GM18511 (cell line): ENCODE measurements at regions not wholly inside any gene's neighbourhood (a gene's known extent, or its start where the extent isn't known, plus 50 kb on each side); places are given as distances from the start of the nearest gene placed in this dataset.

ENCODE experiments used
- ATAC-seq: cut with Tn5 transposase; IDR thresholded peaks from one replicate; pipeline ENCODE4 v1.9.1; 2021; ENCODE audit warnings: mild to moderate bottlenecking, moderate library complexity; ENCODE audit not compliant: unreplicated experiment

- ATAC-seq, result no peak
Measured at GRCh38 chr7:110095372-110096052, 995.4 kb upstream of the LRRN3 start.

DNA sequence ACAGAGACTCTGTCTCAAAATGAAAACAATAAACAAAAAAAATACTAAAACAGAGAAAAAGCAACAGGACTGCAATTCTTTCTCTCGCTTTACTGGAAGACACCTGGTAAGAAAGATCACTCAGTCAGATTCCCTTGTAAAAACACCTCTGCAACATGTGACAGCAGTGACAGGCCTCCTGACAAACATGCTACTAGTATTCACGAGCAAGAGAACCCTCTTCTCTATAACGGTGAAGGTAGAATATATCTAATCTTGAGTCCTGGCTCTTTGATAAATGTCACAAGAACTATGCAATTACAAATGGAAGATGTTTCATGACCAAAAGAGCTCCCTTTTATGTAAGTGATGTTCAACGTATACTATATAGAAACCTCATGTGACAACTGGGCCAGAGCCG, 986.7 kb upstream of the LRRN3 start:
- no peak for ATAC-seq

- ATAC-seq, result no peak
Measured at GRCh38 chr7:110105307-110105706, 985.6 kb upstream of the LRRN3 start.

GRCh38 chr7:110105840-110106239, 985.1 kb upstream of the LRRN3 start:
- ATAC-seq, result no peak

DNA sequence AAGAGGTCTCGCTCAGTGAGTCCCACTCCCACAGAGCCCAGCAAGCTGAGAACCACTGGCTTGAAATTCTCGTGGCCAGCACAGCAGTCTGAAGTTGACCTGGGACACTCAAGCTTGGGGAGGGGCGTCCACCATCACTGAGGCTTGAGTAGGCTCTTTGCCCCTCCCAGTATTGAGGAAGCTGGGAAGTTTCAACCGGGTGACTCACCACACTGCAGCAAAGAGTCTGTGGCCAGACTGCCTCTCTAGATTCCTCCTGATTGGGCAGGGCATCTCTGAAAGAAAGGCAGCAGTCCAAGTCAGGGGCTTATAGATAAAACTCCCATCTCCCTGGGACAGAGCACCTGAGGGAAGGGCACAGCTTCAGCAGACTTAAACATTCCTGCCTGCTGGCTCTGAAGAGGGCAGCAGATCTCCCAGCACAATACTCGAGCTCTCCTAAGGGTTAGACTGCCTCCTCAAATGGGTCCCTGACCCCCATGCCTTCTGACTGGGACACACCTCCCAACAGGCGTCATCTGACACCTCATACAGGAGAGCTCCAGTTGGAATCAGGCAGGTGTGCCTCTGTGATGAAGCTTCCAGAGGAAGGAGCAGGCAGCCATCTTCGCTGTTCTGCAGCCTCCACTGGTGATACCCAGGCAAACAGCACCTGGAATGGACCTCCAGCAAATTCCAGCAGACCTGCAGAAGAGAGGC, 970.9 kb upstream of the LRRN3 start:
- ATAC-seq, result no peak

DNA sequence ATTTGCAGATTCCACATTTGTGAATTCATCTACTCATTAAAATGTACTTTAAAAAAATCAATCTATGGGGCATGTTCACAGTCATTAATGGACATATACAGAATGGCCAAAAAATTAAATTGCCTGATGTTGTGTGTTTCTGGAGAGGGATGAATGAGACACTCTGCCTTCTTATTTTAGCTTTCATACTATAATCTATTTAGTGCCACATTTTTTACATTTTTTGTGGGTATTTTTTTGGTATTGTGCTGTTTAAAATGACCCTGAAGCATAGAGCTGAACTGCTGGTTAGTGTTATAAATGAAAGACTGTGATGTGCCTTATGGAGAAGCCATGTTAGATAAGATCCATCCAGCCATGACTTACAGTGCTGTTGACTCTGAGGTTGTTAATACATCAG, 961.8 kb upstream of the LRRN3 start:
- no peak for ATAC-seq

- no peak for ATAC-seq
Measured at GRCh38 chr7:110130669-110131068, 960.3 kb upstream of the LRRN3 start.

- no peak for ATAC-seq
Measured at GRCh38 chr7:110131344-110131743, 959.6 kb upstream of the LRRN3 start.

DNA sequence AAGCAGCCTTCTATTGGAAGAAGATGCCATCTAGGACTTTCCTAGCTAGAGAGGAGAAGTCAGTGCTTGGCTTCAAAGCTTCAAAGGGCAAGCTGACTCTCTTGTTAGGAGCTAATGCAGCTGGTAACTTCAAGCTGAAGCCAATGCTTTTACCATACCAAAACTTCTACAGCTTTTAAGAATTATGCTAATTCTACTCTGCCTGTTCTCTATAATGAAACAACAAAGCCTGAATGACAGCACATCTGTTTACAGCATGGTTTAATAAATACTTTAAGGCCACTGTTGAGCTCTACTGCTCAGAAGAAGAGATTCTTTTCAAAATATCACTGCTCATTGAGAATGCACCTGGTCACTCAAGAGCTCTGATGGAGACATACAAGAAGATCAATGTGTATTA, 951.9 kb upstream of the LRRN3 start:
- ATAC-seq, result no peak

- no peak for ATAC-seq
Measured at GRCh38 chr7:110142939-110143526, 947.9 kb upstream of the LRRN3 start.

DNA sequence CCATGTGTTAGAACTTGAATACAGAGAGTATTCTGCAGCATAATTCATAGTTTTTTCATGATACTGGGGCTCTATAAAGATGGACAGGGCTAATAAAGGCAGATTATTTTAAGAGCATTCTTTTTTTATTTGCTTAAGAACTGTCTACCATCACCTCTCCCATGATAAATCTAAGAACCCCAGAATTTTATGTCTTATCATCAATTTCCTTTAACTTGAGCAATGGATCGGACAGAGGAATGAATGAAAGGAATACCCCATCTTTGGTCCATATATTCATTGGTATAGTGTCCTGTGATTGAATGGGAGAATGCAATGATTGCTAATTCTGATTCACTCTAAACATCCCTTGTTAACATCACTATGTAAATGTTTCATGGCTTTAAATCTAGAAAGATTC, 946.3 kb upstream of the LRRN3 start:
- no peak for ATAC-seq

- no peak for ATAC-seq
Measured at GRCh38 chr7:110148054-110148453, 942.9 kb upstream of the LRRN3 start.

- no peak for ATAC-seq
Measured at GRCh38 chr7:110153222-110153621, 937.7 kb upstream of the LRRN3 start.

GRCh38 chr7:110156511-110156910, 934.4 kb upstream of the LRRN3 start:
- ATAC-seq, result no peak

GRCh38 chr7:110157631-110158362, 933.1 kb upstream of the LRRN3 start:
- no peak for ATAC-seq

DNA sequence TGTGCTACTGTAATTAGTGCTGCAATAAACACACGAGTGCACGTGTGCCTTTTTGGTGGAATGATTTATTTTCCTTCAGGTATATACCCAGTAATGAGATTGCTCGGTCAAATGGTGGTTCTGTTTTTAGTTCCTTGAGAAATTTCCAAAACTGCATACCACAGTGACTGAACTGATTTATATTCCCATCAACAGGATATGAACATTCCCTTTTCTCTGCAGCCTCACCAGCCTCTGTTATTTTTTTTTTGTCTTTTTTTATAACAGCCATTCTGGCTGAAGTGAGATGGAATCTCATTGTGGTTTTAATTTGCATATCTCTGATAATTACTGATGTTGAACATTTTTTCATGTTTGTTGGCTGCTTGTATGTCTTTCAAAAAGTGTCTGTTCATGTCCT, 922.9 kb upstream of the LRRN3 start:
- ATAC-seq, result no peak

- no peak for ATAC-seq
Measured at GRCh38 chr7:110170841-110171240, 920.1 kb upstream of the LRRN3 start.

DNA sequence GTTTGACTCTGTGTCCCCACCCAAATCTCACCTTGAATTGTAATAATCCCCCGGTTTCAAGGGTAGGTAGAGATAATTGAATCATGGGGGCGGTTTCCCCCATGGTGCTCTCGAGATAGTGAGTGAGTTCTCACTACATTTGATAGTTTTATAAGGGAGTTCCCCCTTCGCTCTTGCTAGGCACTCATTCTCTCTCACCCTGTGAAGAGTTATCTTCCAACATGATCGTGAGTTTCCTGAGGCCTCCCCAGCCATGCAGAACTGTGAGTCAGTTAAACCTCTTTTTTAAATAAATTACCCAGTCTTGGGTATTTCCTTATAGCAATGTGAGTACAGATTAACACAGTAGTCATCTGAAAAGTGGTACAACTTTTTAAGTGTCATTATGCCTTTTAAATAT, 913.5 kb upstream of the LRRN3 start:
- ATAC-seq, result no peak

DNA sequence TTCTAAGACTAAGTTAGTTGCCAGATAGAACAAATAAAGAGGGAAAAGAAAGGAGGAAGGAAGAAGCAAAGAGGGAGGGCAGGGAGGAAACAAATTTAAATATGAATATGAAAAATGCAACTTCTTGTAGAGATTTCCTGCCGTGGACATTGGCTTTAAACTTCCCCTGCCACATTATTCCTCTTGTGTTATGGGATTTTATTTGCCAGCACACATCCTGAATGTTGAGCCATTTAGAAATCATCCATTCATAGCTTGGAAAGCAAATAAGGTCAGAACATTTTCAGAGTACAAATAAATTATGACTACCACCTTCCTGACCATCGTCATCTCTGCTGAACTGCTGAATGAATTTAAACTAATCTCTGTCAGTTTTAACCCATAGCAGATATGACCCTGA, 911.9 kb upstream of the LRRN3 start:
- ATAC-seq, result no peak

DNA sequence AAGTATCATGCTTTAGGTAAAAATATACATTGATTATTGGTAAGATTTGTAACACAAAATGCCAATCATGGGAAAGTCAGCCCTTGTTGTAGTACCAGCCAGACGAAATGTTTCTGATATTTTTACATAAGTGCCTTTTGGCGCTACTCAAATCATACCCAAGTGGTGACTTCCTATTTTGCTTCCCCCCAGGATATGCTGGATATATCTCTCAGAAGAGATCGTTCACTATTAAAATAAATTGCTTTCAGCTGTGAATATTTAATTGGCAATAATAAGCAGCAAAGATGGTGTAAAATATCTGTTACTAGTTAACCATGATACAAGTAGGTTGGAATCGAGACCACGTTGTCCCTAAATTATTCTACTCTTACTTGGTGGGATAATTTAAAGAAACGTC, 909.2 kb upstream of the LRRN3 start:
- no peak for ATAC-seq

DNA sequence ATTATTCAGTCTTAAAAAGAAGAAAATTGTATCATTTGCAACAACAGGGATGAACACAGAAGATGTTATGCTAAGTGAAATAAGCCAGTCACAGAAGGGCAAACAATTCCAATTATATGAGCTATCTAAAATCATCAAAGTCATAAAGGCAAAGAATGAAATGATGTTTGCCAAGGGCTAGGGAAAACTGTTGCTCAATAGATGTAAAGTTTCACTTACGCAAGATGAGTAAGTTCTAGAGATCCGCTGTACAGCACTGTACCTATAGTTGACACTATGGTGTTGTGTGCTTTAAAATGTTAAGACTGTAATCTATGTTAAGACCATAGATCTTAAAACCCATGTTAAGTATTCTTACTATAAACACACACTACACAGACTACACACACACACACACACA, 904.6 kb upstream of the LRRN3 start:
- no peak for ATAC-seq
